Lung (tissue), 11 donors: ENCODE measurements at regions not wholly inside any gene's neighbourhood (a gene's known extent, or its start where the extent isn't known, plus 50 kb on each side); places are given as distances from the start of the nearest gene placed in this dataset.

Source experiments
- ATAC-seq: fragments of 200-7000 bp; cut with Tn5 transposase; one replicate; pipeline ENCODE4 v1.9.1; 2020; ENCODE audit warnings: moderate number of reproducible peaks; ENCODE audit not compliant: insufficient read depth, low FRiP score
- DNase-seq, 3 donors: peaks; one replicate each; pipeline ENCODE4 v3.0.0-alpha.2; 2013 to 2017
- H3K27ac ChIP-seq, 2 donors: one replicate each; pipeline ENCODE4 v1.5.1; 2013; ENCODE audit warnings: mild to moderate bottlenecking in 2 of 2, moderate library complexity in 2 of 2, control low read depth in 1 of 2, inconsistent platforms in 1 of 2, low read depth in 1 of 2, low read length in 1 of 2
- H3K27me3 ChIP-seq, 3 donors: one replicate each; pipeline ENCODE4 v1.5.1; 2013; ENCODE audit warnings: low read length in 2 of 3; ENCODE audit not compliant: control insufficient read depth in 3 of 3, insufficient read depth in 3 of 3
- H3K36me3 ChIP-seq, 4 donors: one replicate each; pipeline ENCODE4 v1.5.1; 2013; ENCODE audit warnings: low read length in 4 of 4, mild to moderate bottlenecking in 1 of 4, moderate library complexity in 1 of 4; ENCODE audit not compliant: control insufficient read depth in 4 of 4, insufficient read depth in 4 of 4
- H3K4me1 ChIP-seq, 5 donors: one replicate each; pipeline ENCODE4 v1.5.1; 2013; ENCODE audit warnings: low read length in 5 of 5, mild to moderate bottlenecking in 2 of 5, moderate library complexity in 1 of 5; ENCODE audit not compliant: control insufficient read depth in 5 of 5, insufficient read depth in 5 of 5
- H3K4me3 ChIP-seq: one replicate; pipeline ENCODE4 v1.5.1; 2013; ENCODE audit warnings: mild to moderate bottlenecking, control low read depth, moderate library complexity
- H3K9ac ChIP-seq, 2 donors: one replicate each; pipeline ENCODE4 v1.5.1; 2013; ENCODE audit warnings: low read length in 2 of 2, control low read depth in 1 of 2; ENCODE audit not compliant: insufficient read depth in 1 of 2
- H3K9me3 ChIP-seq, 4 donors: one replicate each; pipeline ENCODE4 v1.5.1; 2013; ENCODE audit warnings: low read length in 3 of 4, mild to moderate bottlenecking in 1 of 4, moderate library complexity in 1 of 4; ENCODE audit not compliant: control insufficient read depth in 4 of 4, insufficient read depth in 3 of 4
- WGBS, 2 donors: extraction: QIAGEN DNeasy Blood & Tissue Kit; methylation state at CpG; one replicate each; pipeline ENCODE4 v1.1.7; 2013; 5-methylcytosine and 5-hydroxymethylcytosine counted together
- TF ChIP-seq, protein P1 (sequence below): IDR thresholded peaks from 2 replicates; pipeline ENCODE4 v1.5.1; 2012; ENCODE audit warnings: mild to moderate bottlenecking; ENCODE audit errors: control extremely low read depth, extremely low read depth
- donor health status: control.
- donor health status: control.
- donor health status: Bipolar disorder and iron deficiency.
- donor health status: healthy.
- donor health status: DM: yes; HTN: yes; CAD: no.

DNA sequence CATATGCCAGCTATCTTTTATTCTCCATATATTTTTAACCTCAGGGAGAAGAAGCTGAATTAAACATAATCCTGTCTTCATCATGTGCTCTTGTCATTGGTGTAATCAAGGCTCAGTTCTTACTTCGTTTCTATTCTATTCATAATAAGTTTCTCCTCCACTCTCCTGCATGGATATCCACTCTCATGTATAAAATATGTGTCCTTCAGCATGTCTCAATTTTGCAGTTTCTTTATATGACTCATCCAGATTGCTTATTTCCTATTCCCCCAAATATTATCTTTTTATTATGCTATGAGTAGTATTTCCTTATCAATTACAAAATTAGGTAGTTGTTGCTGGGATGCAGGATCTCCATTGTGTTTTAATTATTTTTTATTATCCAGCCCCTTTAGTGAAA lies 643.7 kb upstream of the ACO1 start:
- H3K27me3 ChIP-seq: no peaks in the 10 kb centered on the region
- ATAC-seq (no peak), DNase-seq (no peak)
- no peak overlapping the region for H3K4me3 ChIP-seq
- no peak overlapping the region for H3K27ac ChIP-seq
- no peaks in the 10 kb centered on the region for H3K4me1 ChIP-seq
- H3K9me3 ChIP-seq: no peaks in the 10 kb centered on the region
- no peak overlapping the region for H3K9ac ChIP-seq
- TF ChIP-seq, protein P1, sequence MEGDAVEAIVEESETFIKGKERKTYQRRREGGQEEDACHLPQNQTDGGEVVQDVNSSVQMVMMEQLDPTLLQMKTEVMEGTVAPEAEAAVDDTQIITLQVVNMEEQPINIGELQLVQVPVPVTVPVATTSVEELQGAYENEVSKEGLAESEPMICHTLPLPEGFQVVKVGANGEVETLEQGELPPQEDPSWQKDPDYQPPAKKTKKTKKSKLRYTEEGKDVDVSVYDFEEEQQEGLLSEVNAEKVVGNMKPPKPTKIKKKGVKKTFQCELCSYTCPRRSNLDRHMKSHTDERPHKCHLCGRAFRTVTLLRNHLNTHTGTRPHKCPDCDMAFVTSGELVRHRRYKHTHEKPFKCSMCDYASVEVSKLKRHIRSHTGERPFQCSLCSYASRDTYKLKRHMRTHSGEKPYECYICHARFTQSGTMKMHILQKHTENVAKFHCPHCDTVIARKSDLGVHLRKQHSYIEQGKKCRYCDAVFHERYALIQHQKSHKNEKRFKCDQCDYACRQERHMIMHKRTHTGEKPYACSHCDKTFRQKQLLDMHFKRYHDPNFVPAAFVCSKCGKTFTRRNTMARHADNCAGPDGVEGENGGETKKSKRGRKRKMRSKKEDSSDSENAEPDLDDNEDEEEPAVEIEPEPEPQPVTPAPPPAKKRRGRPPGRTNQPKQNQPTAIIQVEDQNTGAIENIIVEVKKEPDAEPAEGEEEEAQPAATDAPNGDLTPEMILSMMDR: no peak
- no peaks in the 10 kb centered on the region for H3K36me3 ChIP-seq
- 85 to 86% methylated on average over 1 of the region's 1 CpG for WGBS, 2 donors

DNA sequence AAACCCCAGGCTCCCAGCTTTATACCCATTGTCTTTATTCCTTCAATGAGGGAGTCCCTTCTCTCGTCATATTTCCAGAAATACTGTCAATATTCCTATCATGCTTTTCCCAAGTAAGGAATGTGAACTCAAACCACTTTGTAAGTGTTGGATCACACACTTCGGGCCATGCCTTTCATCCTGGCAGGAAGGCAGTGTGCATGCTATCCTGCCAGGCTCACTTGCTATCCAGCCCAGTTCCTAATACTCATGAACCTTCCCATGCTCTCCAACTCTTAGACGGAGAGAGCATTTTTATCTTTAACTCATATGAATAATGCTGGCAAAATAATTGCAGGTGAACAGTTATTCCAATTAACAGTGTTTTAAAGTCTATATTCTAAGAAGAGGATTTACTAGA lies 639.9 kb upstream of the ACO1 start:
- no peak overlapping the region for H3K9ac ChIP-seq
- H3K36me3 ChIP-seq: no peaks in the 10 kb centered on the region
- DNase-seq: no peak
- 84 to 88% methylated on average over 3 of the region's 3 CpGs for WGBS, 2 donors
- no peak for ATAC-seq
- H3K27ac ChIP-seq: no peak overlapping the region
- TF ChIP-seq, protein P1: no peak
- no peak overlapping the region for H3K4me3 ChIP-seq
- H3K9me3 ChIP-seq: no peaks in the 10 kb centered on the region
- H3K27me3 ChIP-seq: no peaks in the 10 kb centered on the region
- no peaks in the 10 kb centered on the region for H3K4me1 ChIP-seq

DNA sequence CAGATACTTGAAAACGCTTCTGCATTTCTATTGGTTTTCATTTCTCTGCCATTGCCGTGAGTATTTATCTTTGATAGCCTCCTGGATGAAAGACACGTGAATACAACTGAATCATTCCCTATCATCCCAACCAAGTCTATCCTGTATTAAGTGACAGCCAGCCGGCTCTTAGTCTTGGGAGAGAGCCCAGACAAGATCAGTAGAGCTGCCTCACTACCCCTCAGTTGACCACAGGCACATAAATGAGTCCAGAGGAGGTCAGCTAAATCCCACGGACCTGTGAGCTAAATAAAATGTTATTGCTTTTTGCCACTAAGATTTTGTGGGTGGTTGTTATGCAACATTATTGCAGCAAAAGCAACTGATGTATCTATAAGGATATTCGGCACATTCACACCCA lies 639.0 kb upstream of the ACO1 start:
- Histone ChIP-seq H3K27ac (no peak overlapping the region), H3K27me3 (no peaks in the 10 kb centered on the region), H3K4me3 (no peak overlapping the region), H3K9ac (no peak overlapping the region), H3K9me3 (no peaks in the 10 kb centered on the region), H3K36me3 (no peaks in the 10 kb centered on the region), H3K4me1 (no peaks in the 10 kb centered on the region)
- no peak for ATAC-seq
- WGBS, 2 donors: 60 to 75% methylated on average over 6 of the region's 6 CpGs
- TF ChIP-seq, protein P1: no peak
- no peak for DNase-seq

DNA sequence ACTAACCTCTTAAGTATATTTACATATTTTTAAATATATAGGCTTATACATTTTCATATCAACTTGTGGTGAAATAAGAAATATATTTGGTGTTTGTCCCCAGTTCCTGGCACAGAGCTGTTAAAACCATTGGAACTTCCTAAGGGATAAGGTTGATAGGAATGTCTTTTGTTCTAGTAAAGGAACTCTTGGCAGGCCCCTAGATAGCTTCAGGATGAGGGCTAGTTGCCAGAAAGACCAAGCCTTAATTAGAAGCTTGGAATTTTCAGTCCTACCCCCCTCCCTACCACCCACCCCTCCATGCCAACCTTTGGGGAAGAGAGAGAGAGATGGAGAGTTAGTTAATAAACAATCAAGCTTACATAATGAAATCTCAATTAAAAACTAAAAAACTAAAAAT lies 638.6 kb upstream of the ACO1 start:
- H3K4me3 ChIP-seq: no peak overlapping the region
- DNase-seq (no peak), ATAC-seq (no peak)
- no peak overlapping the region for H3K27ac ChIP-seq
- no peak overlapping the region for H3K9ac ChIP-seq
- no peaks in the 10 kb centered on the region for H3K36me3 ChIP-seq
- H3K9me3 ChIP-seq: no peaks in the 10 kb centered on the region
- H3K27me3 ChIP-seq: no peaks in the 10 kb centered on the region
- H3K4me1 ChIP-seq: no peaks in the 10 kb centered on the region
- TF ChIP-seq, protein P1: no peak
